ENCODE measurements at regions not wholly inside any gene's neighbourhood (a gene's known extent, or its start where the extent isn't known, plus 50 kb on each side); places are given as distances from the start of the nearest gene placed in this dataset.
"Not testable (repeated sequence)": the region's sequence is repeated elsewhere in the genome, so short reads cannot be mapped to it uniquely, and the experiment has no call there.

DNA sequence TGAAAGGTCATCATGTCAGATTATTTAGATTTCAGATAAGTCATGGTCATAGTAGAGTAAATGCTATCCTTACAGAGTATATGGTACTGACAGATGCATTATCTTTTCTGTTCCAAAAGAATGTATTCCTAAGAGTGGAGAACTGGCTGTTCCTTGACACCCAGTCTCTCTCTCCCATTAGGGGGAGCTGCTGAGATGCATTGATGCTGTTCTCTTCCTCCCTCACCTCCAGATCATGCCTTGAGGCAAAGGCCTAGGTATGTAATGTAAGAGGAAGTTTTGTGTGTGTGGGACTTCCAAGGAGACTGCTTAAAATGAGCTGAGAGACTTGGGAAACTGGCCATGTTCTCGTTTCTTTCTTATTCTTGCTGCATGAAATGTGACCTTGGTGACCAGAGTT lies 979.5 kb upstream of the CELF4 start:
- Mint-ChIP-seq H3K9me3 (peaks cover 11% of the 10 kb centered on the region), H3K4me1 (ENCODE audit: low read depth) (no peaks in the 10 kb centered on the region), H3K27me3 (no peaks in the 10 kb centered on the region), H3K4me3 (no peak overlapping the region), H3K36me3 (ENCODE audit: low read depth) (no peaks in the 10 kb centered on the region), H3K27ac (no peak overlapping the region)
- intact Hi-C loops (cut with micrococcal nuclease), result no loop called here

DNA sequence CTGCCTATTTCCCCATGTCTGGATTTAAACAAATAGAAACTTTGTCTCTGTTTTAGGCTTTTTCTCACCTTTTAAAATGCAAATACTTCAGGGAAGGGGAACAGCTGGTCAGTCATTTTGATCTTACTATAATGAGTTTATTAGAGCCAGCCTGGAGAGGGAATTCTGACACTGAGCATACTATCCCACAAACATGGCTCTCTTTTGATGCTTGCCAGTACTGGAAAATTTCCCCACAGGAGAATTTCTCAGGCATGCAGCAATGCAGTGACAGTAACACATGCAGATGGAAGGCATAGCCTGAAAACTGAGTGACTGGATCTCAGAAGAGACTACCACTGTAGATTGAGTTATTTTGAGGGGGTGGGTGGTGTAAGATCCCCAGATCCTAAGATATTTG lies 974.3 kb upstream of the CELF4 start:
- H3K36me3 Mint-ChIP-seq (ENCODE audit: low read depth), result no peaks in the 10 kb centered on the region
- no peaks in the 10 kb centered on the region for H3K27me3 Mint-ChIP-seq
- H3K27ac Mint-ChIP-seq, result no peak overlapping the region
- intact Hi-C loops (cut with micrococcal nuclease), result no loop called here
- no peak overlapping the region for H3K4me3 Mint-ChIP-seq
- no peaks in the 10 kb centered on the region for H3K4me1 Mint-ChIP-seq (ENCODE audit: low read depth)
- peaks cover 20% of the 10 kb centered on the region for H3K9me3 Mint-ChIP-seq

DNA sequence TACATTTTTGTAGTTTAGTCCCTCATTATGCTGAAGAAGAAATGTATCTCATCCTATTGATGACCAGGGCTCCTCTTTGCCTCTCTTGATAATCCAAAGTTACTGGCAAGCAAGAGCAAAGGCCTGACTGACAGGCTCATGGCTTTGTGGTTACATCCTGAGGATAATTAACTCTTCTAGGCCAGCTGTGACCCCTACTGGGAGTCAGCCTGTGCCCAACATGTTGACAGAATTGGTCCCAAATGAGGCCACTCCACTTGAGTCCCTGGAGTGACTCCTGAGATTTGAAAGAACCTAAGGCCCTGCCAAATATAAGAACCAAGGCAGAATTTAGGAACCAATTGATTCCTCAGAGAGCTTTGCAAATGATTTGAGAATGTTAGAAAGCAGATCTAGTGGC lies 973.8 kb upstream of the CELF4 start:
- intact Hi-C loops (cut with micrococcal nuclease), result no loop called here
- H3K4me3 Mint-ChIP-seq, result no peak overlapping the region
- H3K9me3 Mint-ChIP-seq, result peaks cover 20% of the 10 kb centered on the region
- no peak overlapping the region for H3K27ac Mint-ChIP-seq
- no peaks in the 10 kb centered on the region for H3K4me1 Mint-ChIP-seq (ENCODE audit: low read depth)
- H3K27me3 Mint-ChIP-seq, result no peaks in the 10 kb centered on the region
- no peaks in the 10 kb centered on the region for H3K36me3 Mint-ChIP-seq (ENCODE audit: low read depth)

DNA sequence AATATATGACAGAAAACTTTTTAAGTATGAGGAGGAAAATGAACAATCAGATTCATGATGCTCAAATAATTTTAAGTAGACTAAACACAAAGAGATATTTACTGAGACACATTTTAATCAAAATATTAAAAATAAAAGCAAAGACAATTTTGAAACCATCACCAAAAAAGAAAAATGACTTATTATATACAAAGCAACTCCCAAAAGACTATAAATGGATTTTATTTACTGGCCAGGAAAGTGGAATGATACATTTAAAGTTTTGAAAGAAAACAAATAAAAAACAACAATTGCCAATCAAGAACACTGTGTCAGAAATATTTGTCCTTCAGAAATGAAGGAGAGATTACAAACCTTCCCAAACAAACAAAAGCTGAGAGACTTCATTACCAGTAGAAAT lies 968.5 kb upstream of the CELF4 start:
- intact Hi-C loops (cut with micrococcal nuclease), result no loop called here
- H3K27me3 Mint-ChIP-seq, result no peaks in the 10 kb centered on the region
- H3K9me3 Mint-ChIP-seq, result peaks cover 26% of the 10 kb centered on the region
- H3K27ac Mint-ChIP-seq, result no peak overlapping the region
- no peak overlapping the region for H3K4me3 Mint-ChIP-seq
- H3K36me3 Mint-ChIP-seq (ENCODE audit: low read depth), result no peaks in the 10 kb centered on the region
- H3K4me1 Mint-ChIP-seq (ENCODE audit: low read depth), result no peaks in the 10 kb centered on the region

DNA sequence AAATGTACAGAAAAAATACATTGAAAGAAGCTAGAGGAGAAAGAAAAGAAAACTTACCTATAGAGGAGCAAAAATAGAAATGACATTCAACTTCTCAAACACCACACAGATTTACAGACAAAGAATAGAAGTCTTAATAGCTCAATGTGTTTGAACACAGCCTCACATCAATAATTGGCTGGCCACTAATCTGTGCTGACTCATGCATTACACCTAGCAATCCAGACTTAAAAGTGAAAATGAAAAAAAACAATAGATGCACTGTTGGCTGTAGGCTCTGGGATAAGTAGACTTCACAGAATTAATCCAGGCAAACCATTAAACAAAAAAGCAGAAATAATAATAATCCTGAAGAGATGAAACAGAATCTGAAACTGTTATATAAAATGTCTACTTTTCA lies 961.3 kb upstream of the CELF4 start:
- intact Hi-C loops (cut with micrococcal nuclease), result no loop called here
- no peaks in the 10 kb centered on the region for H3K27me3 Mint-ChIP-seq
- no peak overlapping the region for H3K27ac Mint-ChIP-seq
- H3K4me1 Mint-ChIP-seq (ENCODE audit: low read depth), result peaks cover 5% of the 10 kb centered on the region
- no peak overlapping the region for H3K4me3 Mint-ChIP-seq
- H3K36me3 Mint-ChIP-seq (ENCODE audit: low read depth), result no peaks in the 10 kb centered on the region
- no peaks in the 10 kb centered on the region for H3K9me3 Mint-ChIP-seq

GRCh38 chr18:38525039-38525438 lies 959.4 kb upstream of the CELF4 start:
- Mint-ChIP-seq H3K27me3 (no peaks in the 10 kb centered on the region), H3K27ac (no peak overlapping the region), H3K36me3 (ENCODE audit: low read depth) (no peaks in the 10 kb centered on the region), H3K4me3 (no peak overlapping the region), H3K4me1 (ENCODE audit: low read depth) (peaks cover 5% of the 10 kb centered on the region), H3K9me3 (no peaks in the 10 kb centered on the region)
- intact Hi-C loops (cut with micrococcal nuclease), result no loop called here

GRCh38 chr18:38520786-38521185 lies 955.2 kb upstream of the CELF4 start:
- no peaks in the 10 kb centered on the region for H3K27me3 Mint-ChIP-seq
- H3K4me3 Mint-ChIP-seq, result no peak overlapping the region
- no peaks in the 10 kb centered on the region for H3K9me3 Mint-ChIP-seq
- intact Hi-C loops (cut with micrococcal nuclease), result no loop called here
- peaks cover 5% of the 10 kb centered on the region for H3K4me1 Mint-ChIP-seq (ENCODE audit: low read depth)
- H3K36me3 Mint-ChIP-seq (ENCODE audit: low read depth), result no peaks in the 10 kb centered on the region
- no peak overlapping the region for H3K27ac Mint-ChIP-seq

DNA sequence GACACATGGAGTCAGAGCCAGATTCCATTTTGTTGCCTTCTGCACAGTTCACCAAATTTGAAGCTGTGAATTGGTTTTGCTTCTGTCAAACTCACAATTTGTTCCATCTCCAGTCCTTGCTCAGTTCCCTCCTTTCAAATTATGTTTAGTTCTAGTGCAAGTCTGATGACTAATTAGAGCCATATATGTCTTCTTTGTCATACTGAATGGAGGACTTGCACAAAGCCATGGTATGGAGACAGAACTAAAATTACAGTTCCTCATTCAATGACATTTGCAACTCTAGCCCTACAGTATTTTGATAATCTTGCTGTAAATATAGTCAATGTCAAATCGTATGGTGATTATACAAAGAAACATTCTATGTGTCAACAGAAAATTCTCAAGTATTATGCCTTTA lies 936.9 kb upstream of the CELF4 start:
- H3K4me1 Mint-ChIP-seq (ENCODE audit: low read depth), result no peaks in the 10 kb centered on the region
- no peak overlapping the region for H3K27ac Mint-ChIP-seq
- no peaks in the 10 kb centered on the region for H3K27me3 Mint-ChIP-seq
- no peaks in the 10 kb centered on the region for H3K36me3 Mint-ChIP-seq (ENCODE audit: low read depth)
- peaks cover 30% of the 10 kb centered on the region for H3K9me3 Mint-ChIP-seq
- intact Hi-C loops (cut with micrococcal nuclease), result no loop called here
- H3K4me3 Mint-ChIP-seq, result no peak overlapping the region

DNA sequence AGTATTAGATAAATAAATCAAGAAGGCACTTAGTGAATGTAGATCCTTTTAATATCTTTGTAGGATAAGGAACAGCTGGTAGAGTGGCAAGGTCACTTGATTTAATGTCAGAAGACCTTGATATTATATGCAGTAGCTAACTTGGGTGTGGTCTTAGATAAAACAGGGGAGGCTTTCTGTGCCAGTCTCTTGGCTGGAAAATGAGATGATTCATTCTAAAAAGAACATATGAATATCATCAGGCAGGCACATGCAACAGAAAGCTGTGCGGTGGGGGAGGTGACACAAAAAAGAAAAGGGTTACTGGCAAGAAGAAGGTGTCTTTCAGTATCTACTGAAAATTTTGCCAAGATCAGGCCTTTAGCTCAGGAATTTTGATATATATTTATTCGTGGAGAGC lies 931.7 kb upstream of the CELF4 start:
- Mint-ChIP-seq H3K9me3 (peaks cover 20% of the 10 kb centered on the region), H3K27ac (no peak overlapping the region), H3K4me3 (no peak overlapping the region), H3K4me1 (ENCODE audit: low read depth) (no peaks in the 10 kb centered on the region), H3K36me3 (ENCODE audit: low read depth) (no peaks in the 10 kb centered on the region), H3K27me3 (no peaks in the 10 kb centered on the region)
- intact Hi-C loops (cut with micrococcal nuclease), result no loop called here

DNA sequence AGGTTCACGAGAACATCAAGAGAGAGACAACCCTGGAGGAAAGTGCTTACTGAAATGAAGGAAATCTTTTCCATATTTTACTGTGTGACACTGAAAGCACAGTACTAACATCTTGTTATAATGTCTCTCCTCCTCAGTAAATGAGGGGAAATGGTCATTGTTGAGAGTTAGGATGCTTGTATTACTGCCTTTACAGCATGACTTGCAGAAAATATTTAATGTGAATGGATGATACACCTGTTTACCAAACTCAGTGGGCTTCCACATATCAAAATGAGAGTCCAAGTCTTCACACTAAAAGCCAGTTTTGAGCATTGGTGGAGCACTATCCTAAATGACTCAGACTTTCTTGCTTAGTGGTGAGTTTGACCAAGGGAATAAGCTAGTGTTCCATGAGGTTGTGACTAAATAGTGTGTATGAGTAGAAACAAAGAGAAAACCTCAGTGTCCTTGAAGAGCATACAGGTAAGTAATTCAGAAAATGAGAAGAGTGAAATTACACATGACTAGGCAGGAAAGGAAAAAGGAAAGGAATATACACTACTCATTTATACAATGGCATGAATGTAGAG lies 930.7 kb upstream of the CELF4 start:
- no peak overlapping the region for H3K4me3 Mint-ChIP-seq
- no peaks in the 10 kb centered on the region for H3K36me3 Mint-ChIP-seq (ENCODE audit: low read depth)
- intact Hi-C loops (cut with micrococcal nuclease), result no loop called here
- no peaks in the 10 kb centered on the region for H3K27me3 Mint-ChIP-seq
- H3K9me3 Mint-ChIP-seq, result peaks cover 13% of the 10 kb centered on the region
- H3K4me1 Mint-ChIP-seq (ENCODE audit: low read depth), result no peaks in the 10 kb centered on the region
- H3K27ac Mint-ChIP-seq, result no peak overlapping the region

GRCh38 chr18:38494065-38494464 lies 928.5 kb upstream of the CELF4 start:
- intact Hi-C loops (cut with micrococcal nuclease), result no loop called here
- Mint-ChIP-seq H3K4me1 (ENCODE audit: low read depth) (no peaks in the 10 kb centered on the region), H3K27me3 (no peaks in the 10 kb centered on the region), H3K9me3 (peaks cover 23% of the 10 kb centered on the region), H3K4me3 (no peak overlapping the region), H3K27ac (no peak overlapping the region), H3K36me3 (ENCODE audit: low read depth) (no peaks in the 10 kb centered on the region)

DNA sequence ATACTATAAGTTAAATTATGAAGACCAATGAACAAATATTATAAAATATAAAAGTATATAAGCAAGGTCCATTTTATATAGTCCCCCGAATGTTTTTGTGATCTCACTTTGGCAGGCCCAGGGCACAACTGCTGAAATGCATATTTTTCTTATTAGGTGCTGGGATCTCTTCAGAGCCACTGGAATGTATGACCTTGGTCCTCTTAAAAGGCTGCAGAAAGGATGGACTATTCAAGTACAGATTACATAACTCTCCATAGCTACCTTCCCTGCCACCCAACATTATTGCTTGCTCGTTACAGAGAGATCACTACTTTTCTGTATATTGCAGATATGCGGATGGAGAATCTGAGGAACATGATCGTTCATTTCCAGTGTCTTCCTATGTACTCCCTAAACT lies 925.6 kb upstream of the CELF4 start:
- Mint-ChIP-seq H3K27me3 (no peaks in the 10 kb centered on the region), H3K27ac (no peak overlapping the region), H3K36me3 (ENCODE audit: low read depth) (no peaks in the 10 kb centered on the region), H3K9me3 (peaks cover 21% of the 10 kb centered on the region), H3K4me1 (ENCODE audit: low read depth) (no peaks in the 10 kb centered on the region), H3K4me3 (no peak overlapping the region)
- intact Hi-C loops (cut with micrococcal nuclease), result no loop called here

DNA sequence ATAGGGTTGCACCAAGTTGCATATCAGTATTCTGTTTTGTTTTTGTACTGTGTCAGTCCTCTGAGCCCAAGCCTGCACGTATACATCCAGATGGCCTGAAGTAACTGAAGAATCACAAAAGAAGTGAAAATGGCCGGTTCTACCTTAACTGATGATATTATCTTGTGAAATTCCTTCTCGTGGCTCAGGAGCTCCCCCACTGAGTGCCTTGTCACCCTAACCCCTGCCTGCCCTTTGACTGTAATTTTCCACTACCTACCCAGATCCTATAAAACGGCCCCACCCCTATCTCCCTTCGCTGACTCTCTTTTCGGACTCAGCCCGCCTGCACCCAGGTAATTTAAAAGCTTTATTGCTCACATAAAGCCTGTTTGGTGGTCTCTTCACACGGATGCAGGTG lies 924.1 kb upstream of the CELF4 start:
- not testable (repeated sequence) for H3K36me3 Mint-ChIP-seq (ENCODE audit: low read depth)

DNA sequence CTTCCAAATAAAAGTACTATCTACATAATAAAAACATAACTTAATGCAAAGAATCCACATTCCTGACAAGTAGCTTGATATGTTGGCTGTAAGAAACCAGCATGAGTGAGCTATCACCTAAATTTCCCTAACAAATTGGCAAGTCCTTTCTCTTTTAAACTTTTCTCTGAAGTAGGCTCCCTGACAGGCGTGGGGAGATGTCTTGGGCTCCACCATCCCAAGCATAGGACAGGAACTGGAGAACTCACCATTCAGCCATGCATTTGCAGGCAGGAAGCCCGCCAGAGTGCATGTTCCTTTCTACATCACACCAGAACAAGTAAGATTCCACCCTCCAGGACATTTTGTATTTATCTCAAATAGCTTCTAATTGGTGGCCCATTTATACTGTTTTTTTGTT lies 921.9 kb upstream of the CELF4 start:
- H3K9me3 Mint-ChIP-seq, result peaks cover 29% of the 10 kb centered on the region
- intact Hi-C loops (cut with micrococcal nuclease), result no loop called here
- H3K4me3 Mint-ChIP-seq, result no peak overlapping the region

More for the DNA sequence above, 924.1 kb upstream of the CELF4 start:
- H3K27me3 Mint-ChIP-seq; H3K27ac Mint-ChIP-seq; H3K4me3 Mint-ChIP-seq; intact Hi-C loops (cut with micrococcal nuclease); H3K4me1 Mint-ChIP-seq (ENCODE audit: low read depth): not testable (repeated sequence)
- H3K9me3 Mint-ChIP-seq, result peaks cover 29% of the 10 kb centered on the region

DNA sequence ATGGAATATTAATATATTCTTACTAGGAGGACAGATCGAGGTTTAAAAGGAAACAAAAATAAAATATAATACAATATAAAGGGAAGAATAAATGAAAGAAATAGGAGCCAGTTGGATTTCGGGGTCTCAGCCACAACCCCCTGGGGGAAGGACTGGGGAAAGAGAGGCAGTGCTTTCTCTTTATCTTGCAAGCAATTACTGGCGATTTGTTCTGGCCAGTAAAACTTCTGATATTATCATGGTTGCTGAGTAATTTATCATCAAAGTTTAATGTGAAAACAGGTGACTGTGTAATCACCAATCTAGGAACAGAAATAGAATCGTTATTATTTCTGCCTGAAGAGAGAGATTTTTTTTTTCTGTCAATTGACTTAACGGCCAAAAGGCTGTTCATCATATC lies 917.7 kb upstream of the CELF4 start:
- H3K36me3 Mint-ChIP-seq (ENCODE audit: low read depth), result no peaks in the 10 kb centered on the region
- H3K9me3 Mint-ChIP-seq, result peaks cover 12% of the 10 kb centered on the region
- H3K27me3 Mint-ChIP-seq, result no peaks in the 10 kb centered on the region
- H3K4me3 Mint-ChIP-seq, result no peak overlapping the region
- intact Hi-C loops (cut with micrococcal nuclease), result no loop called here
- no peaks in the 10 kb centered on the region for H3K4me1 Mint-ChIP-seq (ENCODE audit: low read depth)
- H3K27ac Mint-ChIP-seq, result no peak overlapping the region

More for the DNA sequence above, 921.9 kb upstream of the CELF4 start:
- Mint-ChIP-seq H3K27ac (no peak overlapping the region), H3K27me3 (no peaks in the 10 kb centered on the region), H3K4me1 (ENCODE audit: low read depth) (no peaks in the 10 kb centered on the region), H3K36me3 (ENCODE audit: low read depth) (no peaks in the 10 kb centered on the region)

Measured in dendritic cell treated with granulocyte-macrophage colony-stimulating factor and Interleukin-4, amounts not matched to agents 40 ng/mL and 50 ng/mL, for 4 days (primary cell).